PC-9 (cell line): ENCODE measurements at regions not wholly inside any gene's neighbourhood (a gene's known extent, or its start where the extent isn't known, plus 50 kb on each side); places are given as distances from the start of the nearest gene placed in this dataset.

Experiments
- BruUV-seq: library from RNA; stranded (reverse); fragments of 400-500 nt; replicated peaks from 2 replicates; lab custom pipeline; 2021; lab: Mats Ljungman, UMichigan
- CTCF ChIA-PET: fragments of 300-600 bp; sonication (Branson Sonifier 250); formaldehyde crosslinking; loops from one replicate; lab custom pipeline; 2022; ENCODE audit warnings: antibody characterized with exemption; lab: Charles Lee
- POLR2A ChIA-PET: fragments of 300-600 bp; sonication (Branson Sonifier 250); formaldehyde crosslinking; loops from one replicate; lab custom pipeline; 2022; ENCODE audit warnings: antibody characterized with exemption; ENCODE audit not compliant: unreplicated experiment; lab: Charles Lee
- DNase-seq, 2 experiments: peaks; one replicate each; pipeline versions ENCODE4 v3.0.0 to v3.0.0-alpha.2; 2015 to 2022; ENCODE audit warnings: mixed read lengths in 1 of 2
- H2AFZ ChIP-seq: fragments of 200-600 bp; sonication (generic); 2 replicates; pipeline ENCODE4 v1.8.1; 2017; ENCODE audit warnings: antibody characterized with exemption
- H3F3A ChIP-seq: fragments of 200-600 bp; sonication (generic); 2 replicates; pipeline ENCODE4 v1.8.1; 2017; ENCODE audit warnings: antibody characterized with exemption, mild to moderate bottlenecking, low read depth; ENCODE audit not compliant: insufficient read depth
- H3K27ac ChIP-seq: fragments of 200-600 bp; sonication (generic); 2 replicates; pipeline ENCODE4 v1.6.1; 2016; ENCODE audit warnings: mixed run types
- H3K27me3 ChIP-seq: fragments of 200-600 bp; sonication (generic); 2 replicates; pipeline ENCODE4 v1.6.1; 2016; ENCODE audit warnings: low read depth, mixed run types; ENCODE audit not compliant: insufficient read depth
- H3K36me3 ChIP-seq: fragments of 200-600 bp; sonication (generic); 2 replicates; pipeline ENCODE4 v1.6.1; 2016; ENCODE audit warnings: low read depth, mixed run types
- H3K4me1 ChIP-seq: fragments of 200-600 bp; sonication (generic); replicated peaks from 2 replicates; pipeline ENCODE4 v1.6.1; 2016; ENCODE audit warnings: mixed run types; ENCODE audit not compliant: insufficient read depth
- H3K4me2 ChIP-seq: fragments of 200-600 bp; sonication (generic); 2 replicates; pipeline ENCODE4 v1.6.1; 2017; ENCODE audit warnings: mixed run types
- H3K4me3 ChIP-seq: fragments of 200-600 bp; sonication (generic); 2 replicates; pipeline ENCODE4 v1.6.1; 2016; ENCODE audit warnings: mixed run types
- H3K79me2 ChIP-seq: fragments of 200-600 bp; sonication (generic); 2 replicates; pipeline ENCODE4 v1.6.1; 2017; ENCODE audit warnings: low read depth, mixed run types
- H3K9me2 ChIP-seq: fragments of 200-600 bp; sonication (generic); 2 replicates; pipeline ENCODE4 v1.8.1; 2017; ENCODE audit warnings: mild to moderate bottlenecking; ENCODE audit not compliant: insufficient read depth
- H3K9me3 ChIP-seq: fragments of 200-600 bp; sonication (generic); 2 replicates; pipeline ENCODE4 v1.8.1; 2016; ENCODE audit warnings: low read depth; ENCODE audit not compliant: insufficient read depth
- H4K20me1 ChIP-seq: fragments of 200-600 bp; sonication (generic); 2 replicates; pipeline ENCODE4 v1.8.1; 2017; ENCODE audit not compliant: insufficient read depth
- EZH2 ChIP-seq: fragments of 200-600 bp; sonication (generic); IDR thresholded peaks from 2 replicates; pipeline ENCODE4 v1.8.0; 2017; ENCODE audit warnings: antibody characterized with exemption, low read depth
- intact Hi-C: fragments of 100-400 bp; cut with micrococcal nuclease; formaldehyde crosslinking; loops from one replicate; pipeline ENCODE4 v1.10.0; 2022; ENCODE audit not compliant: unreplicated experiment
- TF ChIP-seq, protein P1 (sequence below): fragments of 200-600 bp; sonication (generic); conservative IDR thresholded peaks from 2 replicates; pipeline ENCODE4 v1.6.1; 2017; ENCODE audit warnings: mixed run types, antibody characterized with exemption, mild to moderate bottlenecking, moderate library complexity

DNA sequence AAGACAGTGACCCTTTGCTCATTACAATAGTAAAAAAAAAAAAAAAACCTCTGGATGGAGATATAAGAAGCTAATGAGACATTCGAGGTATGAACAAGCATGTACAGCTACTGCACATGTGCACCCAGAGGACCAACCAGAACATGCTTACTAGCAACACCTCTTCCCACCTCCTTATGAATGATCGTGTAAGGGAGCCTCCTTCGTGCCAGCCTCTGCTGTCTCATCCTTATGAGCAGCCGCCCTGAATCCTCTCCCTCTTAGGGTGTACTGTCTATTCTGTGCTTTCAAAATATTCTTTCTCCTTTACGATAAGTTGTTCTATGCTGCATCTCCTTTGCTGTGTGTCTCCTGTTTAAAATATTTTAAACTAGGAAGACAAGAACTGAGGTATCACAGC is 91.4 kb upstream of the ACSL3 start:
- Histone ChIP-seq H2AFZ (no peak overlapping the region), H3K4me1 (peaks cover 14% of the 10 kb centered on the region), H3K9me3 (no peaks in the 10 kb centered on the region), H3K9me2 (no peaks in the 10 kb centered on the region), H3F3A (peaks cover 13% of the 10 kb centered on the region), H3K27me3 (no peaks in the 10 kb centered on the region), H3K4me3 (no peak overlapping the region), H3K4me2 (no peak overlapping the region), H3K36me3 (no peaks in the 10 kb centered on the region), H4K20me1 (no peaks in the 10 kb centered on the region), H3K27ac (no peak overlapping the region), H3K79me2 (no peaks in the 10 kb centered on the region)
- TF ChIP-seq, protein P1, sequence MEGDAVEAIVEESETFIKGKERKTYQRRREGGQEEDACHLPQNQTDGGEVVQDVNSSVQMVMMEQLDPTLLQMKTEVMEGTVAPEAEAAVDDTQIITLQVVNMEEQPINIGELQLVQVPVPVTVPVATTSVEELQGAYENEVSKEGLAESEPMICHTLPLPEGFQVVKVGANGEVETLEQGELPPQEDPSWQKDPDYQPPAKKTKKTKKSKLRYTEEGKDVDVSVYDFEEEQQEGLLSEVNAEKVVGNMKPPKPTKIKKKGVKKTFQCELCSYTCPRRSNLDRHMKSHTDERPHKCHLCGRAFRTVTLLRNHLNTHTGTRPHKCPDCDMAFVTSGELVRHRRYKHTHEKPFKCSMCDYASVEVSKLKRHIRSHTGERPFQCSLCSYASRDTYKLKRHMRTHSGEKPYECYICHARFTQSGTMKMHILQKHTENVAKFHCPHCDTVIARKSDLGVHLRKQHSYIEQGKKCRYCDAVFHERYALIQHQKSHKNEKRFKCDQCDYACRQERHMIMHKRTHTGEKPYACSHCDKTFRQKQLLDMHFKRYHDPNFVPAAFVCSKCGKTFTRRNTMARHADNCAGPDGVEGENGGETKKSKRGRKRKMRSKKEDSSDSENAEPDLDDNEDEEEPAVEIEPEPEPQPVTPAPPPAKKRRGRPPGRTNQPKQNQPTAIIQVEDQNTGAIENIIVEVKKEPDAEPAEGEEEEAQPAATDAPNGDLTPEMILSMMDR = no peak
- TF ChIP-seq EZH2 = no peak
- CTCF ChIA-PET = interaction anchor here (0.6 kb wide), 1 partner anchor 731 kb away, joined by 4 read pairs; no protein-coding TSS in a partner anchor
- no TSS peak for BruUV-seq
- no peak for DNase-seq
- intact Hi-C loops = no loop called here
- POLR2A ChIA-PET = interaction anchor here (0.6 kb wide), 1 partner anchor 199 kb away, joined by 3 read pairs; no protein-coding TSS in a partner anchor

DNA sequence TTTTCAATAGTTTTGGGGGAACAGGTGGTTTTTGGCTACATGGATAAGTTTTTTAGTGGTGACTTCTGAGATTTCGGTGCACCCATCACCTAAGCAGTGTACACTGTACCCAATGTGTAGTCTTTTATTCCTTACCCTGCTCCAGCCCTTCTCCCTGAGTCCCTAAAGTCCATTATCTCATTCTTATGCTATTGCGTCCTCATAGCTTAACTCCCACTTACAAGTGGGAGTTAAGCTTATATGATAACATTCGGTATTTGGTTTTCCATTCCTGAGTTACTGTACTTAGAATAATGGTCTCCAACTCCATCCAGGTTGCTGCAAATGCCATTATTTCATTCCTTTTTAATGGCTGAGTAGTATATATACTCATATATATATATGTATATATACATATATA is 90.9 kb upstream of the ACSL3 start:
- POLR2A ChIA-PET = interaction anchor here (0.6 kb wide), 1 partner anchor 199 kb away, joined by 3 read pairs; no protein-coding TSS in a partner anchor
- intact Hi-C loops = no loop called here

DNA sequence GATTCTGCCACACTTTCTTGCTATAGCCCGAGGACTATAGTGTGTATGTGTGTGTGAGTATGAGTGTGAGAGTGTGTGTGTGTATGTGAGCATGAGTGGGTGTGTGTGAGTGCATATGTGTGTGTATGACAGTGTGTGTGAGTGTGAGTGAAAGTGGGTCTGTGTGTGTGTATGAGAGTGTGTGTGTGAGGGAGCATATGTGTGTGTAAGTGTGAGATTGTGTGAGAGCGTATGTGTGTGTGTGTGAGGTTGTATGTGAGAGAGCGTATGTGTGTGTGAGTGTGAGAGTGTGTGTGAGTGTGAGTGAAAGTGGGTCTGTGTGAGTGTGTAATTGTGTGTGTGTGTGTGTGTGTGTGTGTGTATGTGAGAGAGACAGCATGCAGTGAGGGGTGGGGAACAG is 89.0 kb upstream of the ACSL3 start:
- no TSS peak for BruUV-seq

More for the DNA sequence above, 90.9 kb upstream of the ACSL3 start:
- no TSS peak for BruUV-seq
- no peaks in the 10 kb centered on the region for H3K9me2 ChIP-seq
- TF ChIP-seq, protein P1 = no peak
- no peak for TF ChIP-seq EZH2
- no peaks in the 10 kb centered on the region for H3K36me3 ChIP-seq
- no peak overlapping the region for H3K4me3 ChIP-seq
- H3K4me2 ChIP-seq = no peak overlapping the region
- H3K27ac ChIP-seq = no peak overlapping the region
- no peaks in the 10 kb centered on the region for H3K27me3 ChIP-seq
- DNase-seq = no peak
- H2AFZ ChIP-seq = no peak overlapping the region
- CTCF ChIA-PET = interaction anchor here (0.6 kb wide), 1 partner anchor 732 kb away, joined by 4 read pairs; no protein-coding TSS in a partner anchor
- H4K20me1 ChIP-seq = no peaks in the 10 kb centered on the region
- no peaks in the 10 kb centered on the region for H3K9me3 ChIP-seq
- H3K79me2 ChIP-seq = no peaks in the 10 kb centered on the region
- H3F3A ChIP-seq = peaks cover 11% of the 10 kb centered on the region
- H3K4me1 ChIP-seq = peaks cover 18% of the 10 kb centered on the region

More for the DNA sequence above, 89.0 kb upstream of the ACSL3 start:
- H3K4me2 ChIP-seq = no peak overlapping the region
- TF ChIP-seq, protein P1 = no peak
- no peak for TF ChIP-seq EZH2
- no peaks in the 10 kb centered on the region for H3K27me3 ChIP-seq
- no peak overlapping the region for H2AFZ ChIP-seq
- no peaks in the 10 kb centered on the region for H3K9me2 ChIP-seq
- H3K4me1 ChIP-seq = peaks cover 32% of the 10 kb centered on the region
- ChIA-PET CTCF (interaction anchor here (0.6 kb wide), 1 partner anchor 210 kb away, joined by 3 read pairs; no protein-coding TSS in a partner anchor), POLR2A (no interaction called here)
- intact Hi-C loops = no loop called here
- H3K79me2 ChIP-seq = no peaks in the 10 kb centered on the region
- no peaks in the 10 kb centered on the region for H4K20me1 ChIP-seq
- H3K9me3 ChIP-seq = no peaks in the 10 kb centered on the region
- no peak overlapping the region for H3K4me3 ChIP-seq
- no peaks in the 10 kb centered on the region for H3K36me3 ChIP-seq
- DNase-seq = no peak
- H3F3A ChIP-seq = peaks cover 22% of the 10 kb centered on the region
- no peak overlapping the region for H3K27ac ChIP-seq
